Right renal cortex interstitium (tissue), 3 donors: ENCODE measurements at regions not wholly inside any gene's neighbourhood (a gene's known extent, or its start where the extent isn't known, plus 50 kb on each side); places are given as distances from the start of the nearest gene placed in this dataset.

ENCODE experiments used
- DNase-seq, 3 donors: peaks; one replicate each; pipeline ENCODE4 v3.0.0-alpha.2; 2013; ENCODE audit warnings: low read depth in 3 of 3, low spot score in 2 of 3

- DNase-seq, result no peak
Measured at GRCh38 chr9:118536153-118536552, 832.0 kb downstream of the TLR4 start.

GRCh38 chr9:118538959-118539358 is 830.3 kb downstream of the BRINP1 start:
- no peak for DNase-seq

GRCh38 chr9:118553465-118553864 is 815.8 kb downstream of the BRINP1 start:
- no peak for DNase-seq

GRCh38 chr9:118554987-118555386 is 814.2 kb downstream of the BRINP1 start:
- no peak for DNase-seq

GRCh38 chr9:118558026-118558425 is 811.2 kb downstream of the BRINP1 start:
- DNase-seq, result no peak

DNA sequence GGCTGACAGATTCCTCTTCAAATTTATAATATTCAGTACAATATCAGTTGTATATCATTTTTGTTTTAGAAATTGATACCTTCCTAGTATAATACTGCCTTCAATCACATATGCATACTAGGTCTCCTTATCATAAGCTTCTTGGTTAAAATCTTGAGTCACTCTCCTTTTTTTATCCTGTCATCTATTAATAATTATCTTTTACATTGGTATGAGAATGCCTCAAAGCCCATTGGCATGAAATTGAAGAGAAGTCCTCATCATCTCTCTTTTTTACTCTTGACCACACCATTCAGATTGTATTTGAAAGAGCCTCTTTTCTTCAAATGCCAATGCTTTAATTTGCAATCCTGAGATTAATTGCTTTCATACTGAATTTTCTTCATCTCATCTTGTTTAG is 810.3 kb downstream of the BRINP1 start:
- no peak for DNase-seq

DNA sequence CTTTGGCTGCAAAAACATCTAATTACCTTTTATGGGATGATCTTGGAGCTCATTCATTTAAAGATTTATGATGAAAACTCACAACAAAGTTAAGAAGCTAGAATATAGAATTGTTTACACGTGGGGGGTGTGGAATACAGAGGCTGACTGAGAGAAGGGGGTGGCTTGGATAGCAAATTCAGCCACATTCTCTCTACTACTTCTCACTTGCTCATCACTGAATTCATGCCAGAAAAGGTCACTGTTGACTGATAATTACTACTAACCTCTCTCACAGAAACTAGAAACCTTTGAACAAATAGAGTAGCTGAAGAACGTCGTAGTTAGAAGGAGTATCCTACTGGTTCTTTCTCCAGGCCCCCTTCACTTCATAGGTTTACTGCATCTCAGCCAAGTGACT is 808.2 kb downstream of the BRINP1 start:
- no peak for DNase-seq

- DNase-seq, result no peak
Measured at GRCh38 chr9:118563677-118564076, 805.6 kb downstream of the BRINP1 start.

DNA sequence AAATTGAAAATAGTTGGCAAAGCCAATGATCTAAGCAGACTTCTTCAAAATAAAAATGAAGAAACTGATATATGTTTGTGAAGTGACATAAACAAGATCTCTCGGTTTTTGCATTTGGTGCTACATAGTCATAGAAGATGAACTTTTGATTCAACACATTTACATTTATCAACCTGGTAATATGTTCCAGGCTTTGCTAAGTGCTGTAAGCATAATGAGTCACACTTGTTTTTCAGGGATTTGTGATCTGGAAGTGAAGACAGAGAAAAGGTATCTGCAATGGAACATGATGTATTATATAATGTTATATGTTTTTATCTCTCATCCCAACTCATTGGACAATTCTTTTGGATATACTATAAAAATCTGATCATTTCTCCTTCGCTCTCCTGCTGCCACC is 801.4 kb downstream of the BRINP1 start:
- no peak for DNase-seq

DNA sequence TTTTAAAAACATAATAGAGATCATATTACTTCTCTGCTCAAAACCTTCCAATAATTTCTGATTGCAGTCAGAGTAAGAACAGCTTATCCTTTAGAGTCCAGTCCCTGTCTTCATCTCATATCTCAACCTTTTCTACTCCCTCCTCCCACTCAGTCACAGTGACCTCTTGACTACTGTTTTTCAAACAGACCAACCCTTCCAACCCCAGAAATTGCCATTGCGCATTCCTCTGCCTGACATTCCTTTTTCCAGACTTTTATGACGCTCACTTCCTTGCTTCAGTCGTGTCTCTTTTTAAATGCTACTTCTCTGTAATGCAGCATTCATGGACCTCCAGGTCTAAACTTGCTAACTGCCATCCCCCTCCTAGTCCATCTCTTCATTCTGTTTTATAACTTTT is 800.5 kb downstream of the BRINP1 start:
- no peak for DNase-seq

GRCh38 chr9:118569148-118569547 is 800.1 kb downstream of the BRINP1 start:
- DNase-seq, result no peak

DNA sequence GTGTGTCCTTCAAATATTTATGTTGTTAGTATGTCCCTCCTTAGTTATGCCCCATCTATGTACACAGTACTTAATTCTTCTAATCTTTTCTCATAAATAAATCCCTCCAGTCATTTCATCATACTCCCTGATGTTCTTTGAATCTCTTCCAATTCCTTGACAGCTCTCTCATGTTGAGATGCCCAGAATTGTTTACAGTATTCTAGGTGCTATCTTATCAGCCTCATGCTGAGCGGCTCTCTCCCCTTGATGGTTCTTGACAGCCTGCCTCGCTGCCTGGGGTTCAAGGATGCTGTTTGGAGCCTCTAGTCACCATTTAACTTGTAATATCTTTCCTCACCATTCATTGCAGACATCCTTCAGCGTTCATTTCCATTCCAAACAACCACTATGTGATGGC is 799.2 kb downstream of the BRINP1 start:
- DNase-seq, result no peak

- no peak for DNase-seq
Measured at GRCh38 chr9:118575341-118576070, 793.7 kb downstream of the BRINP1 start.

- DNase-seq, result no peak
Measured at GRCh38 chr9:118577121-118577520, 792.1 kb downstream of the BRINP1 start.

DNA sequence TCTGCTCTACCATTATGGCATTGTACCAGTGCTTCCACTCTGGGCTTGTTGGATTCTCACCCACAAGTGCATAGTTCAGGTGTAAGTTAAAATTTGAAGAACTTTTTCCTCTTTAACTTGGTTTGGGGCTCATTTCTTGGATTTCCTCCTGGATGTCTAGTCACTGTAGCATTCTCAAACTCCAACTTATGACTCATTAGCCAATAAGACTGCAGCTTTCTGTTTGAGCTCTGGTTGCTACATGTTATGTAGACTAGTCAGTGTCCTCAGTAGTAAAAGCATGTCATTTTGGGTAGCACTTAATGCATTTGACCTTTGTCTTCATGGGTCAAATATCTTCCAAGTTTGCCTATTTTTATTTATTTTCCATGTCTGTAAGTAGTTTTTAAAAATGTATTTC is 790.8 kb downstream of the BRINP1 start:
- DNase-seq, result no peak

GRCh38 chr9:118583414-118583813 is 785.8 kb downstream of the BRINP1 start:
- no peak for DNase-seq

DNA sequence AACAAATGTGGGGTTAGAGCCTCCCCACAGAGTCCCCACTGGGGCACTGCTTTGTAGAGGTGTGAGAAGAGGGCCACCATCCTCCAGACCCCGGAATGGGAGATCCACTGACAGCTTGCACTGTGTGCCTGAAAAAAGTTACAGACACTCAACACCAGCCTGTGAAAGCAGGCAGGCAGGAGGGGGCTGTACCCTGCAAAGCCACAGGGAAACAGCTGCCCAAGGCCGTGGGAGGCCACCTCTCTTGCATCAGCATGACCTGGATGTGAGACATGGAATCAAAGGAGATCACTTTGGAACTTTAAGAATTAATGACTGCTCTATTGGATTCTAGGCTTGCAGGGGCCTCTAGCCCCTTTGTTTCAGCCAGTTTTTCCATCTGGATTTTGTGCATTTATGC is 782.3 kb downstream of the BRINP1 start:
- DNase-seq, result no peak

DNA sequence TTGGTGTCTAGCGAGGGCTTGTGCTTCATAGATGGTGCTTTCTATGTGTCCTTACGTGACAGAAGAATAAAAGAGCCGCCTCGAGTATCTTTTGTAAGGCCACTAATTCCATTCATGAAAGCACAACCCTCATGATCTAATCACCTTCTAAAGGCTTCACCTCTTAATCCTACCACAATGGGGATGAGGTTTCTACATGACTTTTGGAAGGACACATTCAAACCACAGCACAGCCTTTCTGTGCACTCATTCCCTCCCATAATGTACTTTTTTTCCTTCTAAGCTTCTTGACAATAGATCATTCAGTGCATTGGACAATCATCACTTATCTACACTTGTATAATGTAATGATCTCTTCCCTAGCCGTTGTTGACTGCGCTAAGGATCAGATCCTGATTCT is 774.8 kb downstream of the BRINP1 start:
- no peak for DNase-seq

DNA sequence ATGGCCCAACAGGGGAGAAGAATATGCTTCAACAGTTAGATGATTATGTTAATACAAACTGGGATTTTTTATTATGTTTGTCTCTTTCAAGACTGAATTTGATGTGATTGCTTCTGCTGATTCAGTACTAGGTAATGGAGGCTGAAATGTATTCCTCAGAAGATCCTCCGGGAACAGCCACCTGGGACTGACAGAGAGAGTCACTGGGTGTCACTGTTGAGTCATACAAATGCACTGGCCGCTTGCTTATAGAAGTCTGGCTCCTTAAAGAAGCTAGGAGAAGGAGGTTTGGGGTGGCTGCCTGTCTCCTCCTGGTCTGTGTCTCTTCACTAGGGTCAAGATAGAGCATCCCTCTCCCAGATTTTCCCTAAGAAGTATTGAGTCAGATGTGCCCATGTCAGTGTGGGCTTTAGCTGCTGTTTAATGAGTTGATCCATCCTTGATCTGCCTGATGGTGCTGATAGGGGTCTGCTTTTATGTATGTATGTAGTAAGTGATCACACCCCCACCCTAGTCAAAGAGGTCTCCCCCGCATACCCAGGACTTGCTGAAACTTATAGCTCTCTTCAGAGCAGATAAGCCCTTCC is 773.4 kb downstream of the BRINP1 start:
- DNase-seq, result peak; percentile 6 to 10 (median 8)

DNA sequence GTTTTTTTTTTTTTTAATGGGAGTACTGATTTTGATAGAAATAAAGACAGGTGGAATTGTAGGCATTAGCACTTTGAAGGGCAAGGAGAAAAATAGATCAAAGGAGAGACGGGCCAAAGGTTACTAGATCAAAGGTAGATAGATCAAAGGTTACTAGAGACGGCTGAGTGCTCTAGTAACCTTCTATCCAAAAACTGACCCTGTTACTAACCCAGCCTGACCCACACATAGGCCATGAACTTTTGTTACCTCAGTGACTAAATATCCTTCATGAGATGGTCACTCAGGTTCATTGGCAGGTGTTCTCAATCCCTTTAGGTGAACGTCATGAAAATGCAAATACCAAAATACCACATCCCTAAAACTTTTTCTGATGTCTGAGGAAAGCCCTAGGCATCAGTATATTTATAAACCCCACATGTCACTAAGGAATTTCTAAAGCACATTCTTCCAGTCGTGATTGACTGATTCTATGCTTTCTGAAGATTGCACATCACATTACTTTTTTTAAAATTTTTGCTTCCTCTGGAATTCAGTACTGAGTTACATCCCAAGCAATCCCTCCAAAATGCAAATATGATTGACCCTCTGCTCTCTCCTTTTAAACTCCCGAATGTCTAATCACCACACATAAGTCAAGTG is 772.7 kb downstream of the BRINP1 start:
- no peak for DNase-seq

DNA sequence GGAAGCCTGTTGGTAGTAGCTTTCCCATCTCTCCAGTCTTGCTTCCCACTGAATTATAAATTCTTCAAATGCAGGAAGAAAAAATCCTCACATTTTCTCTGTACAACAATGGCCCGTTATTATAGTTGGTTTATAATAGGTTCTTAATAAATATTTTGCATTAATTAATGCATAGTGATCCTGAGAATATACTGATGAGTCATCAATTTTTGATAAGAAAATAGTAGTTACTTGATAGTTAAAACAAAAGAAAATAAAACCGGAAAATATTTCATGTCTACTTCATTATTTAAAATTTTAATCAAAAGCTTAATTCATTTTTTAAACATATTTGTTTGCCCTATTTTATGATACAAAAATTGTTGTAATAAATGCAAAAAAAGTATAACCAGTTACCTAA is 762.6 kb downstream of the BRINP1 start:
- DNase-seq, result no peak

- DNase-seq, result no peak
Measured at GRCh38 chr9:118609355-118610044, 759.7 kb downstream of the BRINP1 start.
